SK-N-DZ (cell line): ENCODE measurements at regions not wholly inside any gene's neighbourhood (a gene's known extent, or its start where the extent isn't known, plus 50 kb on each side); places are given as distances from the start of the nearest gene placed in this dataset.
A peak's percentile ranks its signal among the peaks of the same experiment; 100 is the strongest.
"Not testable (repeated sequence)": the region's sequence is repeated elsewhere in the genome, so short reads cannot be mapped to it uniquely, and the experiment has no call there.

Experiments used
- DNase-seq: peaks from one replicate; pipeline ENCODE4 v3.0.0-alpha.2; 2015; ENCODE audit warnings: low spot score

DNA sequence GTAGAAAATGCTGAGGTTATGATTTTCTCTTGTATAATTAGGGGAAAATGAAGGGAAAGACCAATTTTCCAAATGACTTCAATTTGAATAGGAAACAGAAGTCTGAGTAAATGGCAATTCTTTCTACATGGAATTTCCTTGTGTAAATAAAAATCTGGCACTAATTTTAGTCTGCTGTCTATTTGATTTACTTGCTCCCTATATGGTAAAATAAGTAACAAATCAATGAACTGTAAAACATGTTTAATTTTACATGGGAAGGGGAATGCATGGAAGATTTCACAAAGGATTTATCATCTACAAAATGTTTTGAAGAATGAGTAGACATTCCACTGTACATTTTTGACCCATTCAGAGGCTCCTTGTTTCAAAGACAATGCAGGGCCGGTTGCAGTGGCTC is 811.6 kb upstream of the GOT2 start:
- DNase-seq, result no peak

DNA sequence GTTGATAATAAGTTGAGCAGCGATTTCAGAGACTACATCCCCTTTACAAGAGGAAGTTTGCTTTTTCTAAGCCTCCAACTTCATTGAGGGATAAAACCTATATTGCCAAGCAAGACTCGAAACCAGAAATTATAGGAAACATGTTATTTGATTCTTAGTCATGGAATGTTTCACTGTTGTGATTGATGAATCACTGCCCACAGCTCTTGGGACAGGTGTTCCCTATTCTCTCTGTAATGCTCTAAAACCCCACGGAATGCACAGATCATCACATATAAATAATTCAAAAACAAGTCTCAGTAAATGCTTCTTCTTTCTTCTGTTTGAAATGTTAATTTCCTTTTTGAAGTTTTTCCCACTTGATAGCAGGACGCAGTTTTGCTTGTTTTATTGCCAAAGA is 809.5 kb upstream of the GOT2 start:
- no peak for DNase-seq

DNA sequence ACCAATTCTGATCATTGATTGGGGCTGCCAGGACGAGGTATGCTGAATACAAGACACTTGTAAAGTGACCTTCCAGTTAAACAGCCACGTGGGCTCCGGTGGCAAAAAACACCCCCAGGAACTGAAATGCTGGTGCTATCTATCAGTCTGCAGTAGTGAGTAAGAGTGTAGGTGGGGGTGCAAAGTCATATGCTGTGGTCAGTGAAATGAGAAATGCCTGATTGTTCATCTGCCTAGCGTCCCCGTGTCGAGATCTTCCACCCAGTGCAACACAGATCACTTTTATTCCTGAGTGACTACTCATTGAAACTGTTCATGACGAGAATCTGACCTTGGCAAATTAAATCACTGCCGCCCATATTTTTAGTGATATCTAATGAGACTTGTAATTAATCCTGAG is 806.5 kb upstream of the GOT2 start:
- DNase-seq, result no peak

DNA sequence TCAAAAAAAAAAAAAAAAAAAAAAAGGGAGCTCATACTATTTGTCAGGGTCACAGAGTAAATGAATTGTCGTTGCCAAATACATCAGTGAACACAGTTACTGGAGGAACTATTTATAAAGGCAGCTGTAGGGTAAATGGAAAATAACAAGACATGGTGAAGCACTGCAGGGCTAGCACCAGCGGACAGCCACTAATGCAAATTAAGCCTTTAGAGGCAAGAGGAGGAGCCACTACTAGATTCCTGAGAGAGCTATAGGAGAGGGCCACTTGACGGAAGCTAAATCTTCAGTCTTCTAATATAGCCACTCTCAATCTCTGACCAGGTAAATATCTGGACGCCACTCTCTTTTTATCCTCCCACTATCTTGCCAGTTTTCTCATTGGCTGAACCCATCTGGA is 801.2 kb upstream of the GOT2 start:
- DNase-seq, result no peak

DNA sequence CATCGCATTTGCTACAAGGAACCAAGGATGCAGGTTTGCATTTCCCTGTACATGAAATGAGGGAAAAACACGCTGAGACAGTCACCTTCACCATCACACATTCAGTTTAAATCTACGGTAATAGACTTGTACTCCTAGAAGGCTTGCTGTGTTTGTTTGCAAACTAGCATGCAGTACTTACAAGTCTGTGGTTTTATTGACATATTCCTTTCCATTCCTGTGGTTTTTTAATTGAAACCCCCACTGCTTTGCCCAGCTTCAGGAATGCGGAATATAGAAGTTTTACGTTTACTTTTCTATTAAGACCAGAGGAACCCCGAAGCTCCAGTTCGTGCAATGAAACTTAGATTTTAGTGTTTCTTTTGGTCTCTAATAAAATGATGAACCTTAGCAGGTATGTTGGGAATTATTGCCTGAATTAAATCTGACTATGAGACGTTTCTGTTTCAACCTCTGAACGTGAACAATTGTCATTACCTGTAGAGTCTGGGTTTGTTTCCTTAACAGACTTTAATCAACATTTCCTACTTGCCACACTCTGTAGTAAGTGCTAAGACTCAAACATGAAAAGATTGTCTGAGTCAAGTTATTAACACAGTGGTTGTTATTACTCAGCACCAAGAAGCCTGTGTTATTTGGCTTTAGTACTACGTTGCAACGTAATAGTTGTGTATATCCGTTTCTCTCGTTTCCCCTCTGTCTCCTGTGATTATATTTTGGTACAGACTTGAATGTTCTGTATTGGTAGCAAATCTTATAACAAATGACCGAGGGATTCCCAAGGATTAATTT is 793.3 kb upstream of the GOT2 start:
- DNase-seq, result no peak

GRCh38 chr16:59522826-59523225 is 788.7 kb upstream of the GOT2 start:
- no peak for DNase-seq

DNA sequence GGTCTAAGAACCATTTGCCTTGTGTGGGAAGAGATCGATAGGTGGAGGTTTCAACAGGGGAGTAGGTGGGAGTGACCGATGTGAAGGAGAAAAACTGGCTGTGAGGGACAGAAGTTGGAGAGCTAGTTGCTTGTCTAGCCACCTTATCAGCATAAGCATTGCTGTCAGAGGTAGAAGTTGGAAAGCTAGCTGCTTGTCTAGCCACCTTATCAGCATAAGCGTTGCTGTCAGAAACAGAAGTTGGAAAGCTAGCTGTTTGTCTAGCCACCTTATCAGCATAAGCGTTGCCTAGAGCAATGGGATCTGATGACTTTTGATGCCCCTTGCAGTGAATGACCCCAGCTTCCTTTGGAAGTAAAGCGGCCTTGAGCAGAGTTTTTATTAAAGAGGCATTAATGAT is 784.6 kb upstream of the GOT2 start:
- not testable (repeated sequence) for DNase-seq

- no peak for DNase-seq
Observed at GRCh38 chr16:59514651-59515050, 780.5 kb upstream of the GOT2 start.

- DNase-seq, result no peak
Observed at GRCh38 chr16:59510008-59510424, 775.9 kb upstream of the GOT2 start.

DNA sequence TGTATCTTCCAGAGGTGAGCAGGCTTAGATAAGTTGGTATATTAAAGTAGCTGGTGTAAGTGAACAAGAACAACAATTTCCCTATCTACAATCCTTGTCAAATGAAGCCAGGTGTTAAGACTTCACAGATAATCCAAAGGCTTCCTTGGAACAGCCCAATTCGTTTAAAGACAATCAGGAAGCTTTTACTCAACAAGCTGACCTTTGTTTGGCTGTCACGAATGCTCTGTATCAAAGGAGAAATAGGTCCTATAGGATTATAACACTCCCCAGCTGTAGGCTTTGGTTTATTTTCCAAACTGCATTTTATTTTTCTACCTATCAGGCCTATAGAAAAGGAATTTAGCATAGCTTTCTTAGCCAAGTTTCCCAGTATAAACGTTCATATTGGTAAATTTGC is 766.5 kb upstream of the GOT2 start:
- no peak for DNase-seq

- no peak for DNase-seq
Observed at GRCh38 chr16:59487067-59487466, 753.0 kb upstream of the GOT2 start.

DNA sequence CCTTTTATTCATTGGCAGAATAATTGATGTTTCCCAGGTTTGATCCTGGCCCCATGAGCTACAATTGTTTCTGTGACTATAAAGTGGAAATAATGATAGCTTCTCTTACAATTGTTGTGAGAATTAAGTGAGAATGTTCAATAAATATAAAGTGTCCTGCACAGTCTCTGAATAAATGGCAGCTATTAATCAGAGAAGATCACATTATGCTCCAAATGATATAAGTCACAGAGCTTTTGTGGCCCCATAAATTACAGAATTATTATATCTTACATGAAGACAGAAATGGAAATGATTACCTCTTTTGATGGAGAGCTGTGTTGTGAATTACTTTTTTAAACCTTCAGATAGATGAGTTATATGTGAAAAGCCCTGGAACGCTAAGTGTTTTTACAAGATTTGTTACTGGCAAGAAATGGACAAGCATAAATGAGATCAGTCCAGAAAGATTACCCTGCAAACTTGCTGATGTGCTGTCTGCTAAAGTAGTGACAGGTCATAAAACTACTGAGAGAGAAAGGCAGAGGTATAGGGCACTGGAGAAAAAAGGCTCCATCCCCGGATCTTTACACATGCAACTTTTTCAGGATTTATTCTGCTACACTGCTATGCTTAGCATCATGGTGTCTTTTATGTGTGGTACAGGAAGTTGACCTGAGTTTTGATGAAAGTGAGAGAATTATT is 750.9 kb upstream of the GOT2 start:
- DNase-seq, result no peak

DNA sequence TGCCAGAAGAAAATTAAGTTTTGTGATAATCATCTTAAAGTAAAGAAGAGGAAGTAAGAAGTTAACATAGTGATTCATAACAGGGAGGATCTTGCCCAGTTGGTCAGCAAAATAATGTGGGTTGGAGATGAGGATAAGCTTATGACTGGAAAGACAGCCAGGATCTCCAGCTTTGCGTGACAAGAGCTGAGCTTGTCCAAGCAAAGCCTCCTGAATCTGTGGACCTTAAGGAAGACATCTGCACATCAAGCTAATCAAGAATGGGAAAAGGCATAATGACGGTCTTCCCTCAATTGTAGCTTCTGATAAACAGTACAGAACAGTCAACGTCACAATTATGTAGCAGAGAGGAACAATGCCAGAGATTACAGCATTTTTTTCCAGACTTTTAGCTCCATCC is 744.7 kb upstream of the GOT2 start:
- no peak for DNase-seq

- DNase-seq, result no peak
Observed at GRCh38 chr16:59470556-59470955, 736.4 kb upstream of the GOT2 start.

DNA sequence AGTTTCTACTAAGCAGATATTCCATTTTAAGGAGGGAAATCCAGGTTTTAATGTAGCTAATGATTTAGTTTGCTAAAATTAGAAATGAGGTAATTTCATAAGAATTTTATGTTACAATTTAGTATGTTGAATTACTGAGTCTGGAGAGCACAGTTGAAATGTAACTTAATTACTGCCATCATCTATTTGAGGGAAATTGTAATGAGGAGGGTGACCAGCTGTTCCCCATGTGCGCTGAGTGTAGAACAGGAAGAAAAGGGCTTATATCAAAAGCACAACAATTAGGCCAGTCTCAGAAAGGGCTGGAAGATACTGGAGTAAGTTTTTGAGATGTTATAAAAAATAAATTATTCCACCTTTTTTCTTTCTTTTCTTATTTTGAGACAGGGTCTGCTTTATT is 735.1 kb upstream of the GOT2 start:
- peak; percentile 5 for DNase-seq

DNA sequence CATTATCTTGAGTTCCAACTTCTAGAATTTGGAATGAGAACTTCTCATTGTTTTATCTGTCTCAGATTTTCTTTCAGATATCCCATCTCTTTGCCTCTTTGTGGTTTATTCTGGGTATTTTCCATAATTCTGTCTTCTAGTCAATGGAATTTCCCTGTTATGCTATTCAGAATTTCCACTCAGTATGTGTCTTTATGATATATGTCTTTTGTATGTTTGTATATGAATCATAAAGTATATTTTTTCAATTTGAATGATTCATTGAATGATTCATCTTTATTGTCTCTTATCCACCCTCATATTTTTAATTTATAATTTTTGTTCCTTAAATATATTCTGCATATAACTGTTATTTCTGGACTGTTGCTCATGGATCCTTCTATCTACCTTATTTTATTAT is 729.7 kb upstream of the GOT2 start:
- DNase-seq, result no peak

- DNase-seq, result no peak
Observed at GRCh38 chr16:59459806-59460205, 725.7 kb upstream of the GOT2 start.

DNA sequence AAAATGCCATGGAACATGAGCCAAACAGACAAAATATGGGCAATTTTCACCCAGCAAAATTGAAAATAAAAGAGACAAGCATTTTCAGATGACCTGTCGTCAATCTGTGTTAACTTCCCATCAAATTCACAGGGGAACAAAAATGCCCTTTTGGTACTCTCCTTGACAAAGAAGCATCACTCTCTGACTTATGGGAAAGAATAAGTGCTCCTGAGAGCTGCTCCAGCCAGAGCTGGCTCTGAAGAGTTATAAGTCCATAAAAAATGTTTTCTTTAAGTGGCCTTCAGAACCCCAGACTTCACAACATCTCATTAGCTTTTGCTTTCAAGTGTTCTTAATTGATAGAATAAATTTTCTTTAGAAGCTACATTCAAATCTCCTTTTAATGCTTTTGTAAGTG is 721.4 kb upstream of the GOT2 start:
- no peak for DNase-seq

DNA sequence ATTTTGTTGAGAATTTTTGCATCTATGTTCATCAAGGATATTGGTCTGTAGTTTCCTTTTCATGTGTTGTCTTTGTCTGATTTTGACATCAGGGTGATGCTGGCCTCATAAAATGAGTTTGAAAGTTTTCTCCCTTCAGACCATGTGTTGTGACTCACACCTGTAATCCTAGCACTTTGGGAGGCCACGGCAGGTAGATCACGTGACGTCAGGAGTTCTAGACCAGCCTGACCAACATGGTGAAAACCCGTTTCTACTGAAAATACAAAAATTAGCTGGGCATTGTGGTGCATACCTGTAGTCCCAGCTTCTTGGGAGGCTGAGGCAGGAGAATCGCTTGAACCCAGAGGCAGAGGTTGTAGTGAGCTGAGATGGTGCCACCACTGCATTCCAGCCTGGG is 716.4 kb upstream of the GOT2 start:
- DNase-seq, result not testable (repeated sequence)

DNA sequence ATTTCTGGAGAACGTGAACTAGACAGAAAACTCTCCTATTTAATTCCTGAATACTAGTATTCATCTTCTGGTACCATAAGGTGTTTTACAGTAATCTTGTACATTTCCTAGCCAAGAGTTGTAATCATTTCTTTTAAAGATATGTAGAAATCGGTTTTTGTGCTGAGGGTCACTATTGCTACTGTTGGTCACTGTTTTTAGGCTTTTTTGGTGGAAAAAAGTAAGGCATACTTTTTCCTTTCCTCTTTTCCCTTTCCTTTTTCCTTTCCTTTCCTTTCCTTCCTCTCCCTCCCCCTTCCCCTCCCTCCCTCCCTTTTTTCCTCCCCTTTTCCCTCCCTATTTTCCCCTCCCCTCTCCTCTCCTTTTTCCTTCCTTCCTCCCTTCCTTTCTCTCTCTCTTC is 706.4 kb upstream of the GOT2 start:
- no peak for DNase-seq

- no peak for DNase-seq
Observed at GRCh38 chr16:59432896-59433295, 698.8 kb upstream of the GOT2 start.

- DNase-seq, result no peak
Observed at GRCh38 chr16:59432276-59432675, 698.2 kb upstream of the GOT2 start.

DNA sequence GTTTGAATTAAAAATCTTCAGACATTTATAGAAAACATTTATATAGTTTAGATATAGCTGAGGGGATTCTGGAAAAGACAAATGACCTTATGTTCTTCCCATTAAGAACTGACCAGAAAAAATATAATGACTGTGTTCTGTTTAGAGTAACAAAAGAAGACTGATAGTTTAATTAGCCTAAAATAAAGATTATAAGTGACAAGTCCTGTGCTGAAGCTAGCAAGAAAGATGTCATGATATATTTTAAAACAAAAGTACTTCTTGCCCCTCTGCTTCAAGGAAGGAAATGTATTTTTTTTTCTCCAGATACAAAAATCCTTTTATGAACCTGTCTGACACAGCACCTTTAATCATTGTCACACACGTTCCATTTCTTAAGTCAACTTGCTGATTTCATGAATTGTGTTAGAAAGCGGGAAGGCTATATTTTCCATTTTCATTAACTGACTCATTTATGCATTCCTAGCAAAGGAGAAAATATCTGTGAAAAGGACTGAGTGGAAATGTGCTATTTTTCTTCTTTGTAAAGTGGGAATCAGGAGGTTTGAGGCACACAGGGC is 690.7 kb upstream of the GOT2 start:
- DNase-seq, result no peak
